ENCODE measurements at regions not wholly inside any gene's neighbourhood (a gene's known extent, or its start where the extent isn't known, plus 50 kb on each side); places are given as distances from the start of the nearest gene placed in this dataset.
"Not testable (repeated sequence)": the region's sequence is repeated elsewhere in the genome, so short reads cannot be mapped to it uniquely, and the experiment has no call there.

- DNase-seq = no peak
Observed at GRCh38 chr18:78241535-78242253, 737.9 kb upstream of the SALL3 start.

GRCh38 chr18:78242254-78242643, 737.4 kb upstream of the SALL3 start:
- DNase-seq = no peak

GRCh38 chr18:78242806-78243205, 736.8 kb upstream of the SALL3 start:
- no peak for DNase-seq

GRCh38 chr18:78244779-78245178, 734.8 kb upstream of the SALL3 start:
- DNase-seq = no peak

GRCh38 chr18:78245451-78245850, 734.2 kb upstream of the SALL3 start:
- DNase-seq = no peak

GRCh38 chr18:78246050-78246449, 733.6 kb upstream of the SALL3 start:
- no peak for DNase-seq

- DNase-seq = no peak
Observed at GRCh38 chr18:78246588-78246987, 733.0 kb upstream of the SALL3 start.

- DNase-seq = no peak
Observed at GRCh38 chr18:78247615-78248289, 731.9 kb upstream of the SALL3 start.

GRCh38 chr18:78255013-78255412, 724.6 kb upstream of the SALL3 start:
- no peak for DNase-seq

- DNase-seq = no peak
Observed at GRCh38 chr18:78268226-78268988, 711.2 kb upstream of the SALL3 start.

- DNase-seq = no peak
Observed at GRCh38 chr18:78271790-78272189, 707.8 kb upstream of the SALL3 start.

- no peak for DNase-seq
Observed at GRCh38 chr18:78273876-78274275, 705.7 kb upstream of the SALL3 start.

- not testable (repeated sequence) for DNase-seq
Observed at GRCh38 chr18:78283425-78283824, 696.2 kb upstream of the SALL3 start.

- DNase-seq = no peak
Observed at GRCh38 chr18:78292618-78293380, 686.8 kb upstream of the SALL3 start.

- no peak for DNase-seq
Observed at GRCh38 chr18:78293540-78293939, 686.1 kb upstream of the SALL3 start.

- no peak for DNase-seq
Observed at GRCh38 chr18:78293940-78294541, 685.6 kb upstream of the SALL3 start.

GRCh38 chr18:78295262-78295661, 684.4 kb upstream of the SALL3 start:
- no peak for DNase-seq

- no peak for DNase-seq
Observed at GRCh38 chr18:78296166-78296565, 683.5 kb upstream of the SALL3 start.

GRCh38 chr18:78297048-78297447, 682.6 kb upstream of the SALL3 start:
- DNase-seq = no peak

- no peak for DNase-seq
Observed at GRCh38 chr18:78303519-78304191, 676.0 kb upstream of the SALL3 start.

GRCh38 chr18:78304192-78305164, 675.1 kb upstream of the SALL3 start:
- no peak for DNase-seq

All from CD4-positive, alpha-beta T cell treated with Interleukin-15 for 1 hour (primary cell).